ENCODE measurements at regions not wholly inside any gene's neighbourhood (a gene's known extent, or its start where the extent isn't known, plus 50 kb on each side); places are given as distances from the start of the nearest gene placed in this dataset.

DNA sequence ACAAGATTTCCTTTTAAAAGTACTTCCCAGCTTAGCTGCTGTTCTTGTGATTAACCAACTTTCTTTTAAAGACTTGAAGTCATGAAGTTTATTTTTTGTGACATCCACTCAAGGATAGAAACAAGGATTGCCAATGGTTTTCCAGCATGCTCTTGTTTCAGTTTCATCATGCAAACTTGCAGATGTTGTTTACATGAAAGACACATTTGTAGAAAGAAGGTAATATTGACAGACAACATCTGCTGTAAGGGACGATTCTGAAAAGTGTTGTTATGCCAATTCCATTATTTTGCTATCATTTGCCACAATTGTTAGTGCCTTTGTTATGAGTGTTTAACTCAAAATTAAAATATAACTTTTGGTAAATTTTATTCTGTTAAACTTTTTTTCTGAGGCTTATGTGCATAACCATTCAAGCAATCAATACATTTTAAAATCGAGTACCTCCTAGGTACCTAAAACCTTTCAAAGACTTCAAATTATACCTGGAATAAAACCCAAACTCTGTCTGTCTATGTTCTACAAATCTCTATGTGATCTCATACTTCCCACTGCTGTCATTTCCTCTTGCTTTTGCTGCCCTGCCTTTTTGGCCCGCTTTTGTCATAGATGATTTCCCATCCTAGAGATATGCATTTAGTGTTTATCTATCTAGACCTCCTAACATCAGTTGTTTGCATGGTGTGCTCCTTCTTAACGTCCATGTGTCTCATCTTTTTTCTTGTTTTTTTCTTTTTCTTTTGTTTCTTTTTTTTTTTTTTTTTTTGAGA, 630.4 kb downstream of the NR2F2 start:
- Histone ChIP-seq H3K4me3 (ENCODE audit: control insufficient read depth in 2 of 3, extremely low read depth in 1 of 3, insufficient read depth in 2 of 3, low read depth in 1 of 3, low read length in 3 of 3) (no peak overlapping the region), H3K9me1 (ENCODE audit: control insufficient read depth, extremely low read depth, insufficient read depth, low read length) (no peaks in the 10 kb centered on the region), H3K9me3 (ENCODE audit: control insufficient read depth, low read depth, low read length) (peaks cover 1% of the 10 kb centered on the region), H3K36me3 (ENCODE audit: control insufficient read depth in 2 of 2, extremely low read depth in 1 of 2, insufficient read depth in 2 of 2, low read length in 2 of 2) (no peaks in the 10 kb centered on the region), H3K4me1 (ENCODE audit: control insufficient read depth, extremely low read depth, insufficient read depth, low read length) (no peaks in the 10 kb centered on the region), H4K20me1 (ENCODE audit: control insufficient read depth, extremely low read depth, insufficient read depth, low read length) (no peaks in the 10 kb centered on the region), H3K79me2 (ENCODE audit: control insufficient read depth, insufficient read depth, low read length) (no peaks in the 10 kb centered on the region), H3K9ac (ENCODE audit: control insufficient read depth, extremely low read depth, insufficient read depth, low read length) (no peak overlapping the region), H3K27me3 (ENCODE audit: control insufficient read depth, extremely low read depth, insufficient read depth, low read length) (no peaks in the 10 kb centered on the region), H3K4me2 (ENCODE audit: control insufficient read depth, extremely low read depth, insufficient read depth, low read depth, low read length) (no peak overlapping the region), H2AFZ (ENCODE audit: control insufficient read depth, low read length) (no peak overlapping the region), H3K27ac (ENCODE audit: control insufficient read depth, insufficient read depth, low read length) (no peak overlapping the region)
- FAIRE-seq (no peak), DNase-seq (ENCODE audit: low read depth, low spot score) (no peak)
- TF ChIP-seq, protein P1, sequence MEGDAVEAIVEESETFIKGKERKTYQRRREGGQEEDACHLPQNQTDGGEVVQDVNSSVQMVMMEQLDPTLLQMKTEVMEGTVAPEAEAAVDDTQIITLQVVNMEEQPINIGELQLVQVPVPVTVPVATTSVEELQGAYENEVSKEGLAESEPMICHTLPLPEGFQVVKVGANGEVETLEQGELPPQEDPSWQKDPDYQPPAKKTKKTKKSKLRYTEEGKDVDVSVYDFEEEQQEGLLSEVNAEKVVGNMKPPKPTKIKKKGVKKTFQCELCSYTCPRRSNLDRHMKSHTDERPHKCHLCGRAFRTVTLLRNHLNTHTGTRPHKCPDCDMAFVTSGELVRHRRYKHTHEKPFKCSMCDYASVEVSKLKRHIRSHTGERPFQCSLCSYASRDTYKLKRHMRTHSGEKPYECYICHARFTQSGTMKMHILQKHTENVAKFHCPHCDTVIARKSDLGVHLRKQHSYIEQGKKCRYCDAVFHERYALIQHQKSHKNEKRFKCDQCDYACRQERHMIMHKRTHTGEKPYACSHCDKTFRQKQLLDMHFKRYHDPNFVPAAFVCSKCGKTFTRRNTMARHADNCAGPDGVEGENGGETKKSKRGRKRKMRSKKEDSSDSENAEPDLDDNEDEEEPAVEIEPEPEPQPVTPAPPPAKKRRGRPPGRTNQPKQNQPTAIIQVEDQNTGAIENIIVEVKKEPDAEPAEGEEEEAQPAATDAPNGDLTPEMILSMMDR (optimal IDR thresholded peaks at IDR 0.05 in 1 of 3, IDR thresholded peaks at IDR 0.05 in 1 of 3, conservative IDR thresholded peaks at IDR 0.05 in 1 of 3; ENCODE audit: extremely low read depth in 1 of 3, insufficient read depth in 2 of 3, low read length in 3 of 3): no peak
- no peak for TF ChIP-seq EZH2 (IDR thresholded peaks at IDR 0.05; ENCODE audit: low read length)
- dilution Hi-C loops (cut with MboI; ENCODE audit: extremely low pct_ligation_motif_present, low sequenced_read_pairs): no loop called here

DNA sequence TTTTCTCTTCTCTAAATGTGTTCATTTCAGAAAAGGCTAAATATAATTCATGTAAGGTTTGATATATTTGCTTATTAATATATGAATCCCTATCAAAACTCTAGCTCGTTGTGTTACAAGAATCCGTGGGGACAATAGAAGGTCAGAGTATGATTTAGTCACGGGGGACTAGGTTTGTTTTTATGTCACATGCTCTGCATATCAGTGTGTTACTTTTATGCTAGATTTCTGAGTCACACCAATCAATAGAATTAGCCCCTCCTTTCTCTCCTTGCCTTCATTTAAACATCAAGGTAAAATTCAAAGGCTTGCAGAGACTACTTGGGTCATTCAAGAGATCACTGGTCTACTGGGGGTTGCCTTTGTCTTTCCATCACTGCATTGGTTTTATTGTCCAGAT, 636.1 kb downstream of the NR2F2 start:
- no peaks in the 10 kb centered on the region for H3K4me1 ChIP-seq (ENCODE audit: control insufficient read depth, extremely low read depth, insufficient read depth, low read length)
- H3K27me3 ChIP-seq (ENCODE audit: control insufficient read depth, extremely low read depth, insufficient read depth, low read length): no peaks in the 10 kb centered on the region
- H2AFZ ChIP-seq (ENCODE audit: control insufficient read depth, low read length): no peak overlapping the region
- TF ChIP-seq, protein P1 (optimal IDR thresholded peaks at IDR 0.05 in 1 of 3, IDR thresholded peaks at IDR 0.05 in 1 of 3, conservative IDR thresholded peaks at IDR 0.05 in 1 of 3; ENCODE audit: extremely low read depth in 1 of 3, insufficient read depth in 2 of 3, low read length in 3 of 3): no peak
- TF ChIP-seq EZH2 (IDR thresholded peaks at IDR 0.05; ENCODE audit: low read length): no peak
- no peak overlapping the region for H3K9ac ChIP-seq (ENCODE audit: control insufficient read depth, extremely low read depth, insufficient read depth, low read length)
- H3K27ac ChIP-seq (ENCODE audit: control insufficient read depth, insufficient read depth, low read length): no peak overlapping the region
- H3K9me3 ChIP-seq (ENCODE audit: control insufficient read depth, low read depth, low read length): peaks cover 1% of the 10 kb centered on the region
- H3K36me3 ChIP-seq (ENCODE audit: control insufficient read depth in 2 of 2, extremely low read depth in 1 of 2, insufficient read depth in 2 of 2, low read length in 2 of 2): no peaks in the 10 kb centered on the region
- dilution Hi-C loops (cut with MboI; ENCODE audit: extremely low pct_ligation_motif_present, low sequenced_read_pairs): no loop called here
- H3K4me2 ChIP-seq (ENCODE audit: control insufficient read depth, extremely low read depth, insufficient read depth, low read depth, low read length): no peak overlapping the region
- DNase-seq (ENCODE audit: low read depth, low spot score) (no peak), FAIRE-seq (no peak)
- no peak overlapping the region for H3K4me3 ChIP-seq (ENCODE audit: control insufficient read depth in 2 of 3, extremely low read depth in 1 of 3, insufficient read depth in 2 of 3, low read depth in 1 of 3, low read length in 3 of 3)
- H3K79me2 ChIP-seq (ENCODE audit: control insufficient read depth, insufficient read depth, low read length): no peaks in the 10 kb centered on the region
- no peaks in the 10 kb centered on the region for H3K9me1 ChIP-seq (ENCODE audit: control insufficient read depth, extremely low read depth, insufficient read depth, low read length)
- H4K20me1 ChIP-seq (ENCODE audit: control insufficient read depth, extremely low read depth, insufficient read depth, low read length): no peaks in the 10 kb centered on the region
